H1 (cell line): ENCODE measurements at regions not wholly inside any gene's neighbourhood (a gene's known extent, or its start where the extent isn't known, plus 50 kb on each side); places are given as distances from the start of the nearest gene placed in this dataset.

Experiments used
- BACH1 ChIP-seq: IDR thresholded peaks from 2 replicates; pipeline ENCODE4 v1.6.1; 2012; ENCODE audit warnings: low read length, improper control_type of control experiment
- CHD7 ChIP-seq: fragments of 300-600 bp; sonication (generic); IDR thresholded peaks from 2 replicates; pipeline ENCODE4 v1.7.1; 2012; ENCODE audit warnings: low read length, moderate library complexity, mild to moderate bottlenecking, inconsistent platforms; ENCODE audit not compliant: insufficient replicate concordance
- GABPA ChIP-seq: IDR thresholded peaks from 2 replicates; pipeline ENCODE4 v1.6.1; 2011; ENCODE audit warnings: mild to moderate bottlenecking, low read length, moderate library complexity, borderline replicate concordance; ENCODE audit not compliant: insufficient read depth
- JUND ChIP-seq: IDR thresholded peaks from 2 replicates; pipeline ENCODE4 v1.6.1; 2011; ENCODE audit warnings: mild to moderate bottlenecking, improper control_type of control experiment, low read length
- KDM5A ChIP-seq: fragments of 200-600 bp; IDR thresholded peaks from 2 replicates; pipeline ENCODE4 v1.7.1; 2012; ENCODE audit warnings: mild to moderate bottlenecking, low read length, inconsistent platforms, mixed read lengths
- RAD21 ChIP-seq, 2 experiments: IDR thresholded peaks in 1 of 2; conservative IDR thresholded peaks in 1 of 2; 2 replicates each; pipeline ENCODE4 v1.6.1; 2011; ENCODE audit warnings: low read depth in 2 of 2, low read length in 2 of 2, improper control_type of control experiment in 1 of 2, inconsistent platforms in 1 of 2, mild to moderate bottlenecking in 1 of 2, moderate library complexity in 1 of 2
- SAP30 ChIP-seq: fragments of 300-600 bp; sonication (generic); IDR thresholded peaks from 2 replicates; pipeline ENCODE4 v1.7.1; 2012; ENCODE audit warnings: low read length, moderate library complexity, mild to moderate bottlenecking, inconsistent platforms; ENCODE audit not compliant: insufficient read depth, insufficient replicate concordance
- SRF ChIP-seq: IDR thresholded peaks from 2 replicates; pipeline ENCODE4 v1.6.1; 2011; ENCODE audit warnings: mild to moderate bottlenecking, low read depth, low read length, moderate library complexity
- SUZ12 ChIP-seq: fragments of 200-600 bp; sonication (generic); IDR thresholded peaks from 2 replicates; pipeline ENCODE4 v1.6.1; 2012; ENCODE audit warnings: mild to moderate bottlenecking, inconsistent platforms, low read length, moderate library complexity, mixed read lengths
- TCF12 ChIP-seq: IDR thresholded peaks from 2 replicates; pipeline ENCODE4 v1.6.1; 2011; ENCODE audit warnings: low read depth, mild to moderate bottlenecking, low read length
- TEAD4 ChIP-seq: IDR thresholded peaks from 2 replicates; pipeline ENCODE4 v1.6.1; 2012; ENCODE audit warnings: low read depth, low read length, inconsistent platforms, mixed read lengths

DNA sequence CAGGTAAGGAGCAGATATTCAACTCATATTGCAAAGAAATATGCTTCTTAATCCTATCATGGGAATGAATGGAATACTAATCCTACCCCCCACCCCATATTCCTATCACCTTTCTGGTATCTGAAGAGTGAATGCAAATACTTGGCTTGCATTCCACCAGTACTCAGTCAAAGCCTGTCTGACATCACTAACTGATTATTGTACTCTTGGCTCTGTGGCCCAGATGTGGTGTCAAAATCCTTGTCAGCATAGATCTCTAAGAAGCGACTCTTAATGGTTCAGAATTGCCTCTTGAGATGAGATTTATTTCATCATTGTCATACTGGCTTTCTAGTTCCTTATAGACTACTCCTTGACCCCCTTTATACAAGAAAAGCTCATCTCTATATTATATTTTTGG, 604.6 kb downstream of the ADGRL2 start (continued):
- no peak for TF ChIP-seq CHD7
- TF ChIP-seq TEAD4: no peak
- no peak for TF ChIP-seq GABPA
- no peak for TF ChIP-seq SRF
- no peak for TF ChIP-seq JUND
- no peak for TF ChIP-seq RAD21 (IDR thresholded peaks at IDR 0.05 in 1 of 2, conservative IDR thresholded peaks at IDR 0.05 in 1 of 2; ENCODE audit: low read depth in 2 of 2, low read length in 2 of 2)
- no peak for TF ChIP-seq SAP30
- no peak for TF ChIP-seq KDM5A
- no peak for TF ChIP-seq BACH1
- no peak for TF ChIP-seq TCF12
- no peak for TF ChIP-seq SUZ12
